ENCODE measurements at regions not wholly inside any gene's neighbourhood (a gene's known extent, or its start where the extent isn't known, plus 50 kb on each side); places are given as distances from the start of the nearest gene placed in this dataset.

- no TSS peak for BruUV-seq (replicated peaks)
- Histone ChIP-seq H3K4me3 (replicated peaks in 1 of 2; ENCODE audit: low read depth in 1 of 2, low read length in 2 of 2) (no peak overlapping the region), H3K79me2 (ENCODE audit: insufficient read depth, low read length) (no peaks in the 10 kb centered on the region), H2AFZ (ENCODE audit: low read depth, low read length, poor library complexity, severe bottlenecking) (peak overlapping the region; percentile 38), H4K20me1 (ENCODE audit: insufficient read depth) (no peaks in the 10 kb centered on the region), H3K27me3 (ENCODE audit: insufficient read depth, low read length) (no peaks in the 10 kb centered on the region), H3K4me1 (ENCODE audit: control insufficient read depth in 1 of 2, insufficient read depth in 2 of 2, low read length in 2 of 2) (peaks cover 33 to 44% of the 10 kb centered on the region in 2 experiments), H3K36me3 (ENCODE audit: control insufficient read depth in 1 of 2, insufficient read depth in 2 of 2, low read length in 2 of 2) (no peaks in the 10 kb centered on the region), H3K9ac (ENCODE audit: low read length) (no peak overlapping the region), H3K4me2 (ENCODE audit: low read length) (peak overlapping the region; percentile 93; the same call in 1 of the 2 replicates), H3K27ac (ENCODE audit: low read depth, low read length) (no peak overlapping the region), H3K9me2 (ENCODE audit: insufficient read depth) (no peaks in the 10 kb centered on the region), H3K9me3 (ENCODE audit: control insufficient read depth in 1 of 2, insufficient read depth in 1 of 2, low read depth in 1 of 2, low read length in 2 of 2) (no peaks in the 10 kb centered on the region)
- RAD21 ChIA-PET (ENCODE audit: low non-redundant PET in 1 of 2, low total read pairs in 2 of 2, uncharacterized antibody in 2 of 2, unreplicated experiment in 2 of 2), result no interaction called here
- DNase-seq (ENCODE audit: low read depth, low spot score), result no peak
- intact Hi-C loops (cut with micrococcal nuclease), result loop anchor here (5.0 kb wide), 1 partner anchor 39 kb away; no protein-coding TSS in a partner anchor
- TF ChIP-seq POLR2AphosphoS5 (IDR thresholded peaks at IDR 0.05; ENCODE audit: low read depth, low read length) (no peak), JUND (IDR thresholded peaks at IDR 0.05) (no peak), SIN3A (IDR thresholded peaks at IDR 0.05; ENCODE audit: low read depth) (no peak), ELF1 (IDR thresholded peaks at IDR 0.05; ENCODE audit: borderline replicate concordance, low read depth) (no peak), RAD21 (IDR thresholded peaks at IDR 0.05; ENCODE audit: low read depth) (no peak)
- CTCF ChIA-PET, result interaction anchor here (0.6 to 1.0 kb wide), 2 partner anchors 11 kb away, joined by 3 read pairs; no protein-coding TSS in a partner anchor
- POLR2A ChIA-PET, result no interaction called here
- no peak for ATAC-seq
Observed at GRCh38 chr15:66840615-66841390, 138.8 kb downstream of the SMAD6 start.

DNA sequence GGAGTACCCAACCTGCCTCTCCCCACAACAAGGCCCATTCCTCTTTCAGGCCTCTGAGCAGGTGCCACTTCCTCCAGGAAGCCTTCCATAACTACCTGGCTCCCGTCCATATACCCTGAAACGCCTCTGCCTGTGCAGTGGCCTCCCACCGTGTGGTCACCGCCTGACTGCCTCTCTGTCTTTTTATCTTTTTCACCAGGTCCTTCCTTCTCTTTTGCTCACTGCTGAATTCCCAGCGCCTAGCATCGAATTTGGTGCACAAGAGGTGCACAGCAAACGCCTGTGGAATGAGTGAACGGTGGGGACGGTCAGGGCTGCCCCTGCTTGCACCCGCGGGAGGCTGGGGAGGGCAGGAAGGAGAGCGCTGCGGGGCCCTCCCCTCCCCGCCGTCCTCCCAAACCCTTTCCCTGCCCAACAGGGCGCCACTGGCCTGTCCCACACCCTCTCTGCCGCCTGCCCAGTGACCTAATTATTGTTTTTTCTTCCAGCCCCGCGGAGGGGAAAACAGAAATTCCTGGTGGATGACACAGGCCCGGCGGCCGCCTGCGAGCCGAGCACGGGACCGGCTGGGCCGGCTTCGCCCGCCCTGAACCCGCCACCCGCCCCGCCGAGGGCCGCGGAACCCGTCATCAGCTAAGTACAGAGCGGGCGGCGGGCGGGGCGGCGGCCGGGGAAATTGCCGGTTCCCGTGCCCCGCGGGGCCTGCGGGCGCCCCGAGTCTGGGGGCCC lies 140.1 kb downstream of the SMAD6 start:
- POLR2A ChIA-PET, result interaction anchor here (1.1 kb wide), 1 partner anchor 9 kb away, joined by 3 read pairs; no protein-coding TSS in a partner anchor
- Histone ChIP-seq H3K4me2 (ENCODE audit: low read length) (peak overlapping the region; percentile 93), H3K36me3 (ENCODE audit: control insufficient read depth in 1 of 2, insufficient read depth in 2 of 2, low read length in 2 of 2) (no peaks in the 10 kb centered on the region), H2AFZ (ENCODE audit: low read depth, low read length, poor library complexity, severe bottlenecking) (peak overlapping the region; percentile 92), H3K27ac (ENCODE audit: low read depth, low read length) (peak overlapping the region; percentile 88), H4K20me1 (ENCODE audit: insufficient read depth) (no peaks in the 10 kb centered on the region), H3K9ac (ENCODE audit: low read length) (peak overlapping the region; percentile 59), H3K4me1 (ENCODE audit: control insufficient read depth in 1 of 2, insufficient read depth in 2 of 2, low read length in 2 of 2) (peaks cover 33 to 36% of the 10 kb centered on the region in 2 experiments), H3K9me2 (ENCODE audit: insufficient read depth) (no peaks in the 10 kb centered on the region), H3K4me3 (replicated peaks in 1 of 2; ENCODE audit: low read depth in 1 of 2, low read length in 2 of 2) (peak overlapping the region; percentile 40 to 57), H3K79me2 (ENCODE audit: insufficient read depth, low read length) (no peaks in the 10 kb centered on the region), H3K9me3 (ENCODE audit: control insufficient read depth in 1 of 2, insufficient read depth in 1 of 2, low read depth in 1 of 2, low read length in 2 of 2) (no peaks in the 10 kb centered on the region), H3K27me3 (ENCODE audit: insufficient read depth, low read length) (no peaks in the 10 kb centered on the region)
- DNase-seq (ENCODE audit: low read depth, low spot score), result peak; percentile 47
- peak; percentile 87 for ATAC-seq
- CTCF ChIA-PET, result interaction anchor here (1.7 kb wide), 1 partner anchor 10 kb away, joined by 9 read pairs; no protein-coding TSS in a partner anchor
- intact Hi-C loops (cut with micrococcal nuclease), result loop anchor here (5.0 kb wide), 1 partner anchor 40 kb away; no protein-coding TSS in a partner anchor
- RAD21 ChIA-PET (ENCODE audit: low non-redundant PET in 1 of 2, low total read pairs in 2 of 2, uncharacterized antibody in 2 of 2, unreplicated experiment in 2 of 2), result no interaction called here
- BruUV-seq (replicated peaks), result no TSS peak
- TF ChIP-seq MAX (IDR thresholded peaks at IDR 0.05) (peak; percentile 53; the same call in 1 of the 2 replicates), JUND (IDR thresholded peaks at IDR 0.05) (peak; percentile 66), ZBTB33 (IDR thresholded peaks at IDR 0.05; ENCODE audit: extremely low read depth, insufficient replicate concordance, low read length) (peak; percentile 23), SIN3A (IDR thresholded peaks at IDR 0.05; ENCODE audit: low read depth) (no peak; the same call in 1 of the 2 replicates), CBX3 (IDR thresholded peaks at IDR 0.05; ENCODE audit: low read depth) (no peak; the same call in 1 of the 2 replicates), POLR2A (IDR thresholded peaks at IDR 0.05; ENCODE audit: borderline replicate concordance, extremely low read depth, insufficient read depth, insufficient read length) (no peak), FOSL1 (IDR thresholded peaks at IDR 0.05; ENCODE audit: low read depth) (peak; percentile 69), EZH2 (IDR thresholded peaks at IDR 0.05) (no peak)
- TF ChIP-seq, protein P1, sequence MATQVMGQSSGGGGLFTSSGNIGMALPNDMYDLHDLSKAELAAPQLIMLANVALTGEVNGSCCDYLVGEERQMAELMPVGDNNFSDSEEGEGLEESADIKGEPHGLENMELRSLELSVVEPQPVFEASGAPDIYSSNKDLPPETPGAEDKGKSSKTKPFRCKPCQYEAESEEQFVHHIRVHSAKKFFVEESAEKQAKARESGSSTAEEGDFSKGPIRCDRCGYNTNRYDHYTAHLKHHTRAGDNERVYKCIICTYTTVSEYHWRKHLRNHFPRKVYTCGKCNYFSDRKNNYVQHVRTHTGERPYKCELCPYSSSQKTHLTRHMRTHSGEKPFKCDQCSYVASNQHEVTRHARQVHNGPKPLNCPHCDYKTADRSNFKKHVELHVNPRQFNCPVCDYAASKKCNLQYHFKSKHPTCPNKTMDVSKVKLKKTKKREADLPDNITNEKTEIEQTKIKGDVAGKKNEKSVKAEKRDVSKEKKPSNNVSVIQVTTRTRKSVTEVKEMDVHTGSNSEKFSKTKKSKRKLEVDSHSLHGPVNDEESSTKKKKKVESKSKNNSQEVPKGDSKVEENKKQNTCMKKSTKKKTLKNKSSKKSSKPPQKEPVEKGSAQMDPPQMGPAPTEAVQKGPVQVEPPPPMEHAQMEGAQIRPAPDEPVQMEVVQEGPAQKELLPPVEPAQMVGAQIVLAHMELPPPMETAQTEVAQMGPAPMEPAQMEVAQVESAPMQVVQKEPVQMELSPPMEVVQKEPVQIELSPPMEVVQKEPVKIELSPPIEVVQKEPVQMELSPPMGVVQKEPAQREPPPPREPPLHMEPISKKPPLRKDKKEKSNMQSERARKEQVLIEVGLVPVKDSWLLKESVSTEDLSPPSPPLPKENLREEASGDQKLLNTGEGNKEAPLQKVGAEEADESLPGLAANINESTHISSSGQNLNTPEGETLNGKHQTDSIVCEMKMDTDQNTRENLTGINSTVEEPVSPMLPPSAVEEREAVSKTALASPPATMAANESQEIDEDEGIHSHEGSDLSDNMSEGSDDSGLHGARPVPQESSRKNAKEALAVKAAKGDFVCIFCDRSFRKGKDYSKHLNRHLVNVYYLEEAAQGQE (IDR thresholded peaks at IDR 0.05; ENCODE audit: low read depth), result no peak
